A549 (cell line): ENCODE measurements at regions not wholly inside any gene's neighbourhood (a gene's known extent, or its start where the extent isn't known, plus 50 kb on each side); places are given as distances from the start of the nearest gene placed in this dataset.

Source experiments
- CEBPB ChIP-seq, 2 experiments: fragments of >200 bp in 1 of 2; sonication (Bioruptor Twin) in 1 of 2; formaldehyde crosslinking in 1 of 2; IDR thresholded peaks; 2 replicates each; pipeline ENCODE4 v1.6.1; 2012 to 2016
- CHD2 ChIP-seq: fragments of 150-350 bp; IDR thresholded peaks from 2 replicates; pipeline ENCODE4 v1.6.1; 2014; ENCODE audit warnings: low read length; ENCODE audit not compliant: partially characterized antibody
- CTCF ChIP-seq: fragments of >200 bp; sonication (Bioruptor Twin); formaldehyde crosslinking; IDR thresholded peaks from 3 replicates; pipeline ENCODE4 v1.5.1; 2016
- E2F6 ChIP-seq: IDR thresholded peaks from 2 replicates; pipeline ENCODE4 v1.6.1; 2012; ENCODE audit warnings: low read depth, borderline replicate concordance
- EP300 ChIP-seq, 2 experiments: fragments of >200 bp; sonication (Bioruptor Twin); formaldehyde crosslinking; IDR thresholded peaks; 2 replicates in 1 of 2; 3 replicates in 1 of 2; pipeline ENCODE4 v1.6.1; 2016 to 2017
- ESRRA ChIP-seq: fragments of 150-350 bp; IDR thresholded peaks from 2 replicates; pipeline ENCODE4 v1.6.1; 2014; ENCODE audit warnings: mild to moderate bottlenecking, low read length, borderline replicate concordance
- JUN ChIP-seq, 2 experiments: fragments of >200 bp; sonication (Bioruptor Twin); formaldehyde crosslinking; IDR thresholded peaks; 2 replicates in 1 of 2; 3 replicates in 1 of 2; pipeline ENCODE4 v1.6.1; 2016 to 2017
- KDM1A ChIP-seq: fragments of 200-600 bp; sonication (generic); IDR thresholded peaks from 2 replicates; pipeline ENCODE4 v1.6.1; 2016; ENCODE audit warnings: low read depth, mild to moderate bottlenecking
- POLR2A ChIP-seq: IDR thresholded peaks from 2 replicates; pipeline ENCODE4 v1.6.1; 2012; ENCODE audit warnings: mild to moderate bottlenecking, low read length
- RAD21 ChIP-seq, 2 experiments: fragments of >200 bp in 1 of 2; sonication (Bioruptor Twin) in 1 of 2; formaldehyde crosslinking in 1 of 2; IDR thresholded peaks in 1 of 2; conservative IDR thresholded peaks in 1 of 2; 2 replicates in 1 of 2; 3 replicates in 1 of 2; pipeline ENCODE4 v1.6.1; 2012 to 2018; ENCODE audit warnings: inconsistent platforms in 1 of 2
- TF ChIP-seq, protein P1 (sequence below): IDR thresholded peaks from 2 replicates; pipeline ENCODE4 v1.6.1; 2012

- TF ChIP-seq CTCF (no peak), POLR2A (no peak), JUN (IDR thresholded peaks at IDR 0.05) (no peak), EP300 (IDR thresholded peaks at IDR 0.05) (no peak), KDM1A (no peak), CHD2 (no peak), ESRRA (no peak), E2F6 (no peak), CEBPB (IDR thresholded peaks at IDR 0.05) (no peak), RAD21 (conservative IDR thresholded peaks at IDR 0.05 in 1 of 2, IDR thresholded peaks at IDR 0.05 in 1 of 2) (no peak)
- TF ChIP-seq, protein P1, sequence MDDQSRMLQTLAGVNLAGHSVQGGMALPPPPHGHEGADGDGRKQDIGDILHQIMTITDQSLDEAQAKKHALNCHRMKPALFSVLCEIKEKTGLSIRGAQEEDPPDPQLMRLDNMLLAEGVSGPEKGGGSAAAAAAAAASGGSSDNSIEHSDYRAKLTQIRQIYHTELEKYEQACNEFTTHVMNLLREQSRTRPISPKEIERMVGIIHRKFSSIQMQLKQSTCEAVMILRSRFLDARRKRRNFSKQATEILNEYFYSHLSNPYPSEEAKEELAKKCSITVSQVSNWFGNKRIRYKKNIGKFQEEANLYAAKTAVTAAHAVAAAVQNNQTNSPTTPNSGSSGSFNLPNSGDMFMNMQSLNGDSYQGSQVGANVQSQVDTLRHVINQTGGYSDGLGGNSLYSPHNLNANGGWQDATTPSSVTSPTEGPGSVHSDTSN = no peak
Observed at GRCh38 chr3:181952221-181952620, 240.5 kb downstream of the SOX2 start.
